GM12878 (cell line): ENCODE measurements at regions not wholly inside any gene's neighbourhood (a gene's known extent, or its start where the extent isn't known, plus 50 kb on each side); places are given as distances from the start of the nearest gene placed in this dataset.

Experiments used
- ATAC-seq: fragments of 200-7000 bp; cut with Tn5 transposase; 3 replicates; pipeline ENCODE4 v1.9.1; 2020; ENCODE audit warnings: mild to moderate bottlenecking, moderate library complexity
- BruUV-seq: library from RNA; stranded (reverse); fragments of 400-500 nt; replicated peaks from 2 replicates; lab custom pipeline; 2021; lab: Mats Ljungman, UMichigan
- CTCF ChIA-PET: fragments of 300-600 bp; sonication (Branson Sonifier 250); formaldehyde crosslinking; extraction: SDS; loops from one replicate; lab custom pipeline; 2021; ENCODE audit warnings: inconsistent platforms; lab: Yijun Ruan, JAX
- POLR2A ChIA-PET: fragments of 350-600 bp; formaldehyde crosslinking; extraction: SDS; loops from one replicate; lab custom pipeline; 2021; ENCODE audit warnings: inconsistent platforms; lab: Charles Lee
- RAD21 ChIA-PET: fragments of 300-600 bp; sonication (Branson Sonifier 250); formaldehyde crosslinking; loops from one replicate; lab custom pipeline; 2023; ENCODE audit warnings: antibody characterized with exemption; ENCODE audit not compliant: unreplicated experiment; lab: Charles Lee
- SMC1A ChIA-PET: fragments of 300-600 bp; sonication (Branson Sonifier 250); formaldehyde crosslinking; loops from one replicate; lab custom pipeline; 2023; ENCODE audit not compliant: unreplicated experiment, uncharacterized antibody; lab: Charles Lee
- DNase-seq: peaks from one replicate; pipeline ENCODE4 v3.0.0-alpha.2; 2011; ENCODE audit warnings: low read depth, low spot score
- FAIRE-seq: peaks from 3 replicates; lab custom pipeline; 2011; peaks lifted over from hg19 to GRCh38; lab: Jason Lieb, UNC
- H2AFZ ChIP-seq: 2 replicates; pipeline ENCODE4 v1.6.0; 2011; ENCODE audit warnings: low read depth, low read length, control low read depth; ENCODE audit not compliant: control insufficient read depth
- H3K27ac ChIP-seq: 2 replicates; pipeline ENCODE4 v1.5.1; 2011; ENCODE audit warnings: control low read depth; ENCODE audit not compliant: control insufficient read depth, insufficient read depth
- H3K27me3 ChIP-seq, 2 experiments: replicated peaks in 1 of 2; 2 replicates each; pipeline versions ENCODE4 v1.6.0 to v1.6.1; 2011; ENCODE audit warnings: low read length in 1 of 2; ENCODE audit not compliant: control insufficient read depth in 2 of 2, insufficient read depth in 2 of 2
- H3K36me3 ChIP-seq, 2 experiments: 2 replicates each; pipeline ENCODE4 v1.5.1; 2011; ENCODE audit warnings: low read length in 1 of 2; ENCODE audit not compliant: control insufficient read depth in 2 of 2, insufficient read depth in 2 of 2
- H3K4me1 ChIP-seq: 2 replicates; pipeline ENCODE4 v1.6.1; 2011; ENCODE audit warnings: mild to moderate bottlenecking, low read length, moderate library complexity, mixed read lengths; ENCODE audit not compliant: control insufficient read depth, insufficient read depth
- H3K4me2 ChIP-seq: 2 replicates; pipeline ENCODE4 v1.6.0; 2011; ENCODE audit warnings: control low read depth; ENCODE audit not compliant: control insufficient read depth, insufficient read depth
- H3K4me3 ChIP-seq: fragments of 200-600 bp; sonication (generic); 2 replicates; pipeline ENCODE4 v1.5.1; 2016
- H3K79me2 ChIP-seq: 2 replicates; pipeline ENCODE4 v1.6.0; 2011; ENCODE audit warnings: low read length; ENCODE audit not compliant: control insufficient read depth, insufficient read depth
- H3K9ac ChIP-seq: 2 replicates; pipeline ENCODE4 v1.8.0; 2011; ENCODE audit warnings: low read length, control low read depth, mixed read lengths; ENCODE audit not compliant: control insufficient read depth, insufficient read depth
- H3K9me3 ChIP-seq: replicated peaks from 3 replicates; pipeline ENCODE4 v1.5.1; 2011; ENCODE audit warnings: mild to moderate bottlenecking, low read length; ENCODE audit not compliant: control insufficient read depth, insufficient read depth
- H4K20me1 ChIP-seq: 2 replicates; pipeline ENCODE4 v1.6.0; 2011; ENCODE audit not compliant: control insufficient read depth, insufficient read depth
- BCL3 ChIP-seq: IDR thresholded peaks from 2 replicates; pipeline ENCODE4 v1.6.1; 2011; ENCODE audit warnings: borderline replicate concordance, low read depth, mild to moderate bottlenecking, moderate library complexity, low read length; ENCODE audit not compliant: insufficient read depth, poor library complexity, severe bottlenecking
- CREM ChIP-seq: IDR thresholded peaks from 2 replicates; pipeline ENCODE4 v1.6.1; 2014; ENCODE audit warnings: antibody characterized with exemption, low read depth
- SRF ChIP-seq, 2 experiments: IDR thresholded peaks; 2 replicates each; pipeline ENCODE4 v1.6.1; 2011; ENCODE audit warnings: low read depth in 2 of 2, low read length in 2 of 2, mild to moderate bottlenecking in 1 of 2, moderate library complexity in 1 of 2
- TAF1 ChIP-seq: IDR thresholded peaks from 2 replicates; pipeline ENCODE4 v1.6.1; 2011; ENCODE audit warnings: mild to moderate bottlenecking, low read depth, low read length, borderline replicate concordance
- TCF7 ChIP-seq: IDR thresholded peaks from 2 replicates; pipeline ENCODE4 v1.6.1; 2014; ENCODE audit warnings: antibody characterized with exemption, borderline replicate concordance
- WGBS: methylation state at CpG from one replicate; pipeline ENCODE4 v1.1.6; 2016; ENCODE audit warnings: low lambda C conversion rate; ENCODE audit not compliant: insufficient replicate concordance, insufficient coverage; ENCODE audit errors: missing lambda C conversion rate; 5-methylcytosine and 5-hydroxymethylcytosine counted together
- in situ Hi-C: fragments of 300-500 bp; cut with MboI; formaldehyde crosslinking; loops from 9 replicates; pipeline ENCODE4 v1.14.3; 2018; ENCODE audit warnings: mixed read lengths
- intact Hi-C: fragments of 100-400 bp; cut with micrococcal nuclease; formaldehyde crosslinking; loops from one replicate; pipeline ENCODE4 v1.14.2; 2022; ENCODE audit not compliant: unreplicated experiment

- in situ Hi-C loops (no loop called here), intact Hi-C loops (loop anchor here (5.0 kb wide), 2 partner anchors 68 to 137 kb away; no protein-coding TSS in a partner anchor)
- Histone ChIP-seq H3K4me3 (no peak overlapping the region), H3K79me2 (no peaks in the 10 kb centered on the region), H2AFZ (no peak overlapping the region), H3K9ac (no peak overlapping the region), H3K9me3 (no peaks in the 10 kb centered on the region), H3K4me2 (no peak overlapping the region), H3K4me1 (peaks cover 8% of the 10 kb centered on the region), H3K27me3 (peaks cover 1 to 2% of the 10 kb centered on the region in 2 experiments; a peak in 1 of 4 replicates), H4K20me1 (no peaks in the 10 kb centered on the region), H3K36me3 (no peaks in the 10 kb centered on the region), H3K27ac (no peak overlapping the region)
- FAIRE-seq: no peak
- RAD21 ChIA-PET: no interaction called here
- BruUV-seq: no TSS peak
- WGBS: 51% methylated on average over 12 of the region's 12 CpGs
- no peak for ATAC-seq
- TF ChIP-seq TCF7 (no peak), BCL3 (no peak), CREM (no peak), TAF1 (no peak), SRF (IDR thresholded peaks at IDR 0.05; ENCODE audit: low read depth in 2 of 2, low read length in 2 of 2) (no peak)
- DNase-seq: no peak
- SMC1A ChIA-PET: interaction anchor here (0.9 to 1.6 kb wide), 2 partner anchors 22 to 46 kb away, joined by 3 to 5 read pairs; no protein-coding TSS in a partner anchor
- CTCF ChIA-PET: interaction anchor here (0.6 to 1.0 kb wide), 2 partner anchors 47 to 1136 kb away, joined by 3 to 4 read pairs; no protein-coding TSS in a partner anchor
- POLR2A ChIA-PET: no interaction called here
Observed at GRCh38 chr10:2974503-2975207, 92.7 kb upstream of the PFKP start.
